ENCODE measurements at regions not wholly inside any gene's neighbourhood (a gene's known extent, or its start where the extent isn't known, plus 50 kb on each side); places are given as distances from the start of the nearest gene placed in this dataset.

DNA sequence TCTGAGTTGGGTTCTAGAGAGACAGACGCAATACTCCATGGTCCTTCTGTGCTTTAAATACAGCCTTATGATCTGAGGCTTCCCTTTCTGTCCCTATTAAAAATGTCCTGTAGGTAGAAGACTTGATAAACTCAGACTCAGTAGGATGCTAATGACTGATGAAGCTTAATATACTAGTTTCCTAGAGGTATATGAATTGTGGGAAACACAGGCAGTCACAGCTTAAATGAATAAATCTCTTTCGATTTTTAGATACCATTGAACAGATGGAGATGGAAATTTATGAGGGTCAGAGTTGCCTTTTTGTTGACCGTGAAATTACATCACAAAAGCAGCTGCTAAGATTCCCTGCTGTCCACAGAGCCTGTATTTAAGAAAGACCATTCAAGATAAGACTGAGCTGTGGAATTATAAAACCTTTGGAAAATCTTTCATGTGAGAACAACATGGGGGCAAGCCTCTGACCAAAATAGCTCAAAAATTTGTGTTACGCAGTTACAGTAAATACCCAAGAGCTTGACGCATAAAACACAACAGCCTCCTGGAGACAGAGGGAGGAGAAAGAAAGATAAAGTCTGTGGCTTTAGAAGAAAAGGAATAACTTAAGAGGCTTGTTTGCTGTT is 172.3 kb downstream of the AASDHPPT start:
- Mint-ChIP-seq H3K36me3 (ENCODE audit: low read depth, unreplicated experiment) (peaks cover 7% of the 10 kb centered on the region), H3K9me3 (ENCODE audit: unreplicated experiment) (peaks cover 12% of the 10 kb centered on the region), H3K4me3 (ENCODE audit: unreplicated experiment) (no peak overlapping the region), H3K4me1 (ENCODE audit: unreplicated experiment) (no peaks in the 10 kb centered on the region), H3K27me3 (ENCODE audit: unreplicated experiment) (no peaks in the 10 kb centered on the region), H3K27ac (ENCODE audit: unreplicated experiment) (no peak overlapping the region)
- DNase-seq (ENCODE audit: low spot score) = no peak
- TF ChIP-seq, protein P1, sequence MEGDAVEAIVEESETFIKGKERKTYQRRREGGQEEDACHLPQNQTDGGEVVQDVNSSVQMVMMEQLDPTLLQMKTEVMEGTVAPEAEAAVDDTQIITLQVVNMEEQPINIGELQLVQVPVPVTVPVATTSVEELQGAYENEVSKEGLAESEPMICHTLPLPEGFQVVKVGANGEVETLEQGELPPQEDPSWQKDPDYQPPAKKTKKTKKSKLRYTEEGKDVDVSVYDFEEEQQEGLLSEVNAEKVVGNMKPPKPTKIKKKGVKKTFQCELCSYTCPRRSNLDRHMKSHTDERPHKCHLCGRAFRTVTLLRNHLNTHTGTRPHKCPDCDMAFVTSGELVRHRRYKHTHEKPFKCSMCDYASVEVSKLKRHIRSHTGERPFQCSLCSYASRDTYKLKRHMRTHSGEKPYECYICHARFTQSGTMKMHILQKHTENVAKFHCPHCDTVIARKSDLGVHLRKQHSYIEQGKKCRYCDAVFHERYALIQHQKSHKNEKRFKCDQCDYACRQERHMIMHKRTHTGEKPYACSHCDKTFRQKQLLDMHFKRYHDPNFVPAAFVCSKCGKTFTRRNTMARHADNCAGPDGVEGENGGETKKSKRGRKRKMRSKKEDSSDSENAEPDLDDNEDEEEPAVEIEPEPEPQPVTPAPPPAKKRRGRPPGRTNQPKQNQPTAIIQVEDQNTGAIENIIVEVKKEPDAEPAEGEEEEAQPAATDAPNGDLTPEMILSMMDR (IDR thresholded peaks at IDR 0.05; ENCODE audit: unreplicated experiment) = no peak

DNA sequence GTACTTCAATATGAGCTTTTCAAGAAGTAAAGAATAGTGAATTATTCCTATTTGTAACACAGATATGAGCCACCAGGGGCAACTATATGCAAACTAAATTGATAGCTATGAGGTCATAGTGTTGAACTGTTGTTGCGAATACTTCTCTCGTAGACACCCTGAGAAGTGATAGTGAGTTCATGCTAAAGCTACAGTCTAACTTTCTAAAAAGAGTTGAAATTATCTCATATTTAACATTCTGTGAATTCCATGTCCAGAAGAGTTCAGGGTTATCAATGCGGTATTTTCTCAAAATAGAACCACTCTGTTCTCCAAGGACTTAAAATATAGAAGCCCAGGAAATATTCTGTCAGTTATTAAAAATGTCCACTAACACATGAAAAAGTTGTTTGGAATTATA is 185.4 kb downstream of the AASDHPPT start:
- DNase-seq (ENCODE audit: low spot score) = no peak
- Mint-ChIP-seq H3K4me3 (ENCODE audit: unreplicated experiment) (no peak overlapping the region), H3K36me3 (ENCODE audit: low read depth, unreplicated experiment) (no peaks in the 10 kb centered on the region), H3K27me3 (ENCODE audit: unreplicated experiment) (no peaks in the 10 kb centered on the region), H3K4me1 (ENCODE audit: unreplicated experiment) (no peaks in the 10 kb centered on the region), H3K9me3 (ENCODE audit: unreplicated experiment) (no peaks in the 10 kb centered on the region), H3K27ac (ENCODE audit: unreplicated experiment) (no peak overlapping the region)
- TF ChIP-seq, protein P1 (IDR thresholded peaks at IDR 0.05; ENCODE audit: unreplicated experiment) = no peak

DNA sequence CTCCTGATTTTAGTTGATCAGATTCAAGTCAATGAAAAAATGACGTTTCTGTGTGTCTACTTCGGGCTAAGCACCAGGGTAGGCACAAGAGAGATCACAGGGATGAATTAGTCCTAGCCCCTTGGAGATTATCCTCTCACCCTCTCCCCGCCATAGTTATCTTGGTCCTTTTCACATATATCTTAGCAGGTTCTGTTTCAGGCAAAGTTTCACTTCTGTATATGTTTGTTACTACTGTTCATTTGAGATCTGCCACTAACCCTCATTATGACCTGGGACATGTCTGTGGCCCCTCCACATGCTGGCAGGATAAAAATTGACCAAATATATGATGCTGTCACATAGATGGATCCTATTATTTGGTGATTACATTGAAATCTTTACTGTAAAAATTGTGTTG is 186.1 kb downstream of the AASDHPPT start:
- Mint-ChIP-seq H3K36me3 (ENCODE audit: low read depth, unreplicated experiment) (no peaks in the 10 kb centered on the region), H3K4me1 (ENCODE audit: unreplicated experiment) (no peaks in the 10 kb centered on the region), H3K9me3 (ENCODE audit: unreplicated experiment) (no peaks in the 10 kb centered on the region), H3K4me3 (ENCODE audit: unreplicated experiment) (no peak overlapping the region), H3K27ac (ENCODE audit: unreplicated experiment) (no peak overlapping the region), H3K27me3 (ENCODE audit: unreplicated experiment) (no peaks in the 10 kb centered on the region)
- DNase-seq (ENCODE audit: low spot score) = no peak
- TF ChIP-seq, protein P1 (IDR thresholded peaks at IDR 0.05; ENCODE audit: unreplicated experiment) = no peak

DNA sequence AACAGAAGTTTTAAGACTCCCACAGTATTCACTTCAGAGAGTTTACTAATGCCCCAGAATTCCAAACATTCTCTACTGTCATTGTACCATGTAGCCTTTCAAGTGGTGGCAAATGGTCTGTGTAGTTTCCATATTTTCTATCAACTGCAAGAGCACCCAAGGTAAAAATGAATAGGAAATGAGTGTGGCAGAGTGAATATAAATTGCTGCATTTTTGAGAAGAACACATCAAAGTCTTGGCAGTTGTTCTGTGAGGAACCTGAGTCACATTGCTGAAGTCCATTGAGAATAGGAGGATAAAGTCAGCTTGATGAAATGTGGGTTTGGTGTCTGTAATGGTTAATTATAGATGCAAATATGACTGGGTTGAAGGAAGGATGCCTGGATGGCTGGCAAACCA is 193.6 kb downstream of the AASDHPPT start:
- Mint-ChIP-seq H3K36me3 (ENCODE audit: low read depth, unreplicated experiment) (no peaks in the 10 kb centered on the region), H3K27me3 (ENCODE audit: unreplicated experiment) (peaks cover 5% of the 10 kb centered on the region), H3K4me1 (ENCODE audit: unreplicated experiment) (no peaks in the 10 kb centered on the region), H3K27ac (ENCODE audit: unreplicated experiment) (no peak overlapping the region), H3K4me3 (ENCODE audit: unreplicated experiment) (no peak overlapping the region), H3K9me3 (ENCODE audit: unreplicated experiment) (no peaks in the 10 kb centered on the region)
- TF ChIP-seq, protein P1 (IDR thresholded peaks at IDR 0.05; ENCODE audit: unreplicated experiment) = no peak
- DNase-seq (ENCODE audit: low spot score) = no peak

DNA sequence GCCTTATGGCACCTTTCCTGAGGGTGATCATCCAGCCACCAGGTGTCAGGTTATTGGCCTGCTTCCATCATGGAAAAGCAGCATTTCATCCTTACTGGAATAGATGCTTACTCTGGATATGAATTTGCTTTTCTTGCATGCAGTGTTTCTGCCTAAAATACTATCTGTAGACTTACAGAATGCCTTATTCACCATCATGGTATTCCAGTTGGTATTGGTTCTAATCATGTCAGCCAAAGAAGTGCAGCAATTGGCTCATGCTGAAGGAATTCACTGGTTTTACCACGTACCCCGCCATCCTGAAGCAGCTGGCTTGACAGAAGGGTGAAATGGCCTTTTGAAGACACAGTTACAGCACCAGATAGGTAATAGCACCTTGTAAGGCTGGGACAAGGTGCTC is 194.2 kb downstream of the AASDHPPT start:
- no peaks in the 10 kb centered on the region for H3K36me3 Mint-ChIP-seq (ENCODE audit: low read depth, unreplicated experiment)
- H3K4me3 Mint-ChIP-seq (ENCODE audit: unreplicated experiment) = no peak overlapping the region
- H3K4me1 Mint-ChIP-seq (ENCODE audit: unreplicated experiment) = no peaks in the 10 kb centered on the region
- DNase-seq (ENCODE audit: low spot score) = no peak
- H3K27me3 Mint-ChIP-seq (ENCODE audit: unreplicated experiment) = peaks cover 5% of the 10 kb centered on the region
- no peaks in the 10 kb centered on the region for H3K9me3 Mint-ChIP-seq (ENCODE audit: unreplicated experiment)
- H3K27ac Mint-ChIP-seq (ENCODE audit: unreplicated experiment) = no peak overlapping the region
- TF ChIP-seq, protein P1 (IDR thresholded peaks at IDR 0.05; ENCODE audit: unreplicated experiment) = no peak

All from endothelial cell (in vitro differentiated cells).